ENCODE measurements at regions not wholly inside any gene's neighbourhood (a gene's known extent, or its start where the extent isn't known, plus 50 kb on each side); places are given as distances from the start of the nearest gene placed in this dataset.

GRCh38 chr5:32887390-32887789 is 176.3 kb downstream of the NPR3 start:
- no peak for TF ChIP-seq EZH2 (IDR thresholded peaks at IDR 0.05; ENCODE audit: low read length)
- no peak for TF ChIP-seq CTCF (optimal IDR thresholded peaks at IDR 0.05 in 1 of 3, IDR thresholded peaks at IDR 0.05 in 1 of 3, conservative IDR thresholded peaks at IDR 0.05 in 1 of 3; ENCODE audit: extremely low read depth in 1 of 3, insufficient read depth in 2 of 3, low read length in 3 of 3)
- no peak for FAIRE-seq
- no peaks in the 10 kb centered on the region for H3K27me3 ChIP-seq (ENCODE audit: control insufficient read depth, extremely low read depth, insufficient read depth, low read length)
- DNase-seq (ENCODE audit: low read depth, low spot score): no peak
- no peaks in the 10 kb centered on the region for H3K79me2 ChIP-seq (ENCODE audit: control insufficient read depth, insufficient read depth, low read length)
- dilution Hi-C loops (cut with MboI; ENCODE audit: extremely low pct_ligation_motif_present, low sequenced_read_pairs): no loop called here
- no peaks in the 10 kb centered on the region for H4K20me1 ChIP-seq (ENCODE audit: control insufficient read depth, extremely low read depth, insufficient read depth, low read length)
- H3K36me3 ChIP-seq (ENCODE audit: control insufficient read depth in 2 of 2, extremely low read depth in 1 of 2, insufficient read depth in 2 of 2, low read length in 2 of 2): no peaks in the 10 kb centered on the region
- H2AFZ ChIP-seq (ENCODE audit: control insufficient read depth, low read length): no peak overlapping the region
- H3K9me1 ChIP-seq (ENCODE audit: control insufficient read depth, extremely low read depth, insufficient read depth, low read length): no peaks in the 10 kb centered on the region
- no peak overlapping the region for H3K4me2 ChIP-seq (ENCODE audit: control insufficient read depth, extremely low read depth, insufficient read depth, low read depth, low read length)
- H3K27ac ChIP-seq (ENCODE audit: control insufficient read depth, insufficient read depth, low read length): no peak overlapping the region
- H3K9ac ChIP-seq (ENCODE audit: control insufficient read depth, extremely low read depth, insufficient read depth, low read length): no peak overlapping the region
- no peaks in the 10 kb centered on the region for H3K4me1 ChIP-seq (ENCODE audit: control insufficient read depth, extremely low read depth, insufficient read depth, low read length)
- no peaks in the 10 kb centered on the region for H3K9me3 ChIP-seq (ENCODE audit: control insufficient read depth, low read depth, low read length)
- H3K4me3 ChIP-seq (ENCODE audit: control insufficient read depth in 2 of 3, extremely low read depth in 1 of 3, insufficient read depth in 2 of 3, low read depth in 1 of 3, low read length in 3 of 3): no peak overlapping the region

DNA sequence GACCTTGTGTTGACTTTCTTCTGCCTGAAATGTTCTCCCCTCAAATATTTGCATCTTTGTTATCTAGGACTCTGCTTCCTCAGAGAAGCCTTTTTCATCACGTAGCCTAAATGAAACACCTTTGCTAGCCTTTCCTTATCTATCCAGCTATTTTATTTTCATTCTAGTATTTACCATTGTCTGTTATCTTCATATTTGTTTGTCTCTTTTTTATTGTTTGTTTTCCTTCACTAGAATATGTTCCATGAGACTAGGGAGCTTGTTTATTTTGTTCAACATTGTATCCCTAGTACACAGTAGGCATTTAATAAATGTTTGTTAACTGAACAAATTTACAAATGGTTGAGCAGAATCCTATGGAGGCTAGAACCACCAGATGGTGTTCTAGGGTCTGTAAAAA is 178.0 kb downstream of the NPR3 start:
- Histone ChIP-seq H3K36me3 (ENCODE audit: control insufficient read depth in 2 of 2, extremely low read depth in 1 of 2, insufficient read depth in 2 of 2, low read length in 2 of 2) (no peaks in the 10 kb centered on the region), H2AFZ (ENCODE audit: control insufficient read depth, low read length) (no peak overlapping the region), H3K9me3 (ENCODE audit: control insufficient read depth, low read depth, low read length) (no peaks in the 10 kb centered on the region), H3K4me3 (ENCODE audit: control insufficient read depth in 2 of 3, extremely low read depth in 1 of 3, insufficient read depth in 2 of 3, low read depth in 1 of 3, low read length in 3 of 3) (no peak overlapping the region), H3K27me3 (ENCODE audit: control insufficient read depth, extremely low read depth, insufficient read depth, low read length) (no peaks in the 10 kb centered on the region), H3K4me2 (ENCODE audit: control insufficient read depth, extremely low read depth, insufficient read depth, low read depth, low read length) (no peak overlapping the region), H3K79me2 (ENCODE audit: control insufficient read depth, insufficient read depth, low read length) (no peaks in the 10 kb centered on the region), H3K9ac (ENCODE audit: control insufficient read depth, extremely low read depth, insufficient read depth, low read length) (no peak overlapping the region), H4K20me1 (ENCODE audit: control insufficient read depth, extremely low read depth, insufficient read depth, low read length) (no peaks in the 10 kb centered on the region), H3K9me1 (ENCODE audit: control insufficient read depth, extremely low read depth, insufficient read depth, low read length) (no peaks in the 10 kb centered on the region), H3K4me1 (ENCODE audit: control insufficient read depth, extremely low read depth, insufficient read depth, low read length) (no peaks in the 10 kb centered on the region), H3K27ac (ENCODE audit: control insufficient read depth, insufficient read depth, low read length) (no peak overlapping the region)
- FAIRE-seq (no peak), DNase-seq (ENCODE audit: low read depth, low spot score) (no peak)
- no peak for TF ChIP-seq EZH2 (IDR thresholded peaks at IDR 0.05; ENCODE audit: low read length)
- TF ChIP-seq CTCF (optimal IDR thresholded peaks at IDR 0.05 in 1 of 3, IDR thresholded peaks at IDR 0.05 in 1 of 3, conservative IDR thresholded peaks at IDR 0.05 in 1 of 3; ENCODE audit: extremely low read depth in 1 of 3, insufficient read depth in 2 of 3, low read length in 3 of 3): no peak
- dilution Hi-C loops (cut with MboI; ENCODE audit: extremely low pct_ligation_motif_present, low sequenced_read_pairs): no loop called here
